GM23248 (cell line): ENCODE measurements at regions not wholly inside any gene's neighbourhood (a gene's known extent, or its start where the extent isn't known, plus 50 kb on each side); places are given as distances from the start of the nearest gene placed in this dataset.
"Not testable (repeated sequence)": the region's sequence is repeated elsewhere in the genome, so short reads cannot be mapped to it uniquely, and the experiment has no call there.

Source experiments
- DNase-seq: peaks from one replicate; pipeline ENCODE4 v3.0.0-alpha.2; 2015
- H2AFZ ChIP-seq: fragments of 200-600 bp; sonication (generic); 2 replicates; pipeline ENCODE4 v1.6.1; 2016; ENCODE audit warnings: antibody characterized with exemption
- H3F3A ChIP-seq: fragments of 200-600 bp; sonication (generic); 2 replicates; pipeline ENCODE4 v1.6.1; 2016; ENCODE audit warnings: mild to moderate bottlenecking, antibody characterized with exemption, mixed run types; ENCODE audit not compliant: insufficient read depth
- H3K27ac ChIP-seq: fragments of 200-600 bp; sonication (generic); 2 replicates; pipeline ENCODE4 v1.5.1; 2016; ENCODE audit warnings: mild to moderate bottlenecking
- H3K27me3 ChIP-seq: fragments of 200-600 bp; sonication (generic); replicated peaks from 2 replicates; pipeline ENCODE4 v1.6.1; 2016; ENCODE audit warnings: mild to moderate bottlenecking; ENCODE audit not compliant: insufficient read depth
- H3K36me3 ChIP-seq: fragments of 200-600 bp; sonication (generic); 2 replicates; pipeline ENCODE4 v1.6.1; 2016; ENCODE audit warnings: low read depth, mild to moderate bottlenecking
- H3K4me1 ChIP-seq: fragments of 200-600 bp; sonication (generic); 2 replicates; pipeline ENCODE4 v1.6.1; 2016; ENCODE audit warnings: mild to moderate bottlenecking; ENCODE audit not compliant: insufficient read depth
- H3K4me2 ChIP-seq: fragments of 200-600 bp; sonication (generic); one replicate; pipeline ENCODE4 v1.6.1; 2016; ENCODE audit warnings: mild to moderate bottlenecking; ENCODE audit not compliant: unreplicated experiment
- H3K4me3 ChIP-seq: fragments of 200-600 bp; sonication (generic); 2 replicates; pipeline ENCODE4 v1.5.1; 2016; ENCODE audit warnings: mild to moderate bottlenecking
- H3K79me2 ChIP-seq: fragments of 200-600 bp; sonication (generic); 2 replicates; pipeline ENCODE4 v1.6.1; 2016; ENCODE audit warnings: mild to moderate bottlenecking; ENCODE audit not compliant: insufficient read depth
- H3K9ac ChIP-seq: fragments of 200-600 bp; sonication (generic); 2 replicates; pipeline ENCODE4 v1.6.1; 2016; ENCODE audit warnings: mild to moderate bottlenecking
- H3K9me2 ChIP-seq: fragments of 200-600 bp; sonication (generic); 2 replicates; pipeline ENCODE4 v1.6.1; 2016; ENCODE audit warnings: mixed run types, mild to moderate bottlenecking, moderate library complexity; ENCODE audit not compliant: insufficient read depth
- H3K9me3 ChIP-seq: fragments of 200-600 bp; sonication (generic); one replicate; pipeline ENCODE4 v1.6.1; 2017; ENCODE audit warnings: low read depth
- H4K20me1 ChIP-seq: fragments of 200-600 bp; sonication (generic); 2 replicates; pipeline ENCODE4 v1.6.0; 2016; ENCODE audit not compliant: insufficient read depth
- EZH2 ChIP-seq: fragments of 200-600 bp; sonication (generic); IDR thresholded peaks from 2 replicates; pipeline ENCODE4 v1.6.1; 2018; ENCODE audit warnings: antibody characterized with exemption, mild to moderate bottlenecking; ENCODE audit not compliant: insufficient read depth, poor library complexity, severe bottlenecking
- EZH2phosphoT487 ChIP-seq: fragments of 200-600 bp; sonication (generic); IDR thresholded peaks from 2 replicates; pipeline ENCODE4 v1.6.1; 2018; ENCODE audit warnings: antibody characterized with exemption, moderate library complexity, mild to moderate bottlenecking, low read depth; ENCODE audit not compliant: insufficient read depth
- WGBS, 2 experiments: methylation state at CpG; one replicate each; pipeline ENCODE4 v1.1.6; 2015 to 2017; ENCODE audit warnings: low lambda C conversion rate in 2 of 2, low coverage in 1 of 2; ENCODE audit errors: missing lambda C conversion rate in 2 of 2; 5-methylcytosine and 5-hydroxymethylcytosine counted together
- in situ Hi-C: fragments of 300-500 bp; cut with MboI; formaldehyde crosslinking; loops from 2 replicates; pipeline ENCODE4 v1.15.0; 2020

GRCh38 chr4:169934794-169935429, 91.3 kb downstream of the MFAP3L start:
- no peak for DNase-seq
- no peaks in the 10 kb centered on the region for H3F3A ChIP-seq
- H3K9me3 ChIP-seq: no peaks in the 10 kb centered on the region
- H3K27ac ChIP-seq: no peak overlapping the region
- no peaks in the 10 kb centered on the region for H3K4me1 ChIP-seq
- H4K20me1 ChIP-seq: no peaks in the 10 kb centered on the region
- no peaks in the 10 kb centered on the region for H3K9me2 ChIP-seq
- H3K4me3 ChIP-seq: no peak overlapping the region
- H3K9ac ChIP-seq: no peak overlapping the region
- no peak for TF ChIP-seq EZH2
- TF ChIP-seq EZH2phosphoT487: no peak
- no peak overlapping the region for H2AFZ ChIP-seq
- H3K79me2 ChIP-seq: no peaks in the 10 kb centered on the region
- 29 to 40% methylated on average over 5 of the region's 5 CpGs for WGBS, 2 experiments
- in situ Hi-C loops: no loop called here
- no peaks in the 10 kb centered on the region for H3K36me3 ChIP-seq
- H3K4me2 ChIP-seq: no peak overlapping the region
- H3K27me3 ChIP-seq: no peaks in the 10 kb centered on the region

GRCh38 chr4:169933531-169933930, 92.7 kb downstream of the MFAP3L start:
- Histone ChIP-seq H3K36me3 (no peaks in the 10 kb centered on the region), H3K27ac (no peak overlapping the region), H3K4me2 (no peak overlapping the region), H3K9me3 (no peaks in the 10 kb centered on the region), H3K9ac (no peak overlapping the region), H4K20me1 (no peaks in the 10 kb centered on the region), H3K79me2 (no peaks in the 10 kb centered on the region), H3K4me3 (no peak overlapping the region), H3K4me1 (no peaks in the 10 kb centered on the region), H3K9me2 (no peaks in the 10 kb centered on the region), H3F3A (no peaks in the 10 kb centered on the region), H2AFZ (no peak overlapping the region), H3K27me3 (no peaks in the 10 kb centered on the region)
- TF ChIP-seq EZH2 (no peak), EZH2phosphoT487 (no peak)
- in situ Hi-C loops: no loop called here
- 22 to 27% methylated on average over 3 of the region's 3 CpGs for WGBS, 2 experiments
- DNase-seq: no peak

- no peak overlapping the region for H3K4me2 ChIP-seq
- no peak overlapping the region for H3K4me3 ChIP-seq
- no peak overlapping the region for H3K9ac ChIP-seq
- no peaks in the 10 kb centered on the region for H3K27me3 ChIP-seq
- in situ Hi-C loops: no loop called here
- H3F3A ChIP-seq: no peaks in the 10 kb centered on the region
- H4K20me1 ChIP-seq: no peaks in the 10 kb centered on the region
- no peaks in the 10 kb centered on the region for H3K79me2 ChIP-seq
- no peak for TF ChIP-seq EZH2
- H3K4me1 ChIP-seq: no peaks in the 10 kb centered on the region
- no peaks in the 10 kb centered on the region for H3K9me2 ChIP-seq
- DNase-seq: no peak
- H3K36me3 ChIP-seq: no peaks in the 10 kb centered on the region
- no peak overlapping the region for H3K27ac ChIP-seq
- 44 to 48% methylated on average over 3 of the region's 3 CpGs for WGBS, 2 experiments
- no peak overlapping the region for H2AFZ ChIP-seq
- no peaks in the 10 kb centered on the region for H3K9me3 ChIP-seq
These were observed 94.2 kb downstream of the MFAP3L start for GRCh38 chr4:169931964-169932363.

- in situ Hi-C loops, H3K9me2 ChIP-seq, H3K27ac ChIP-seq, H3K4me3 ChIP-seq, H3F3A ChIP-seq, H3K27me3 ChIP-seq, H3K9me3 ChIP-seq, H3K9ac ChIP-seq, H3K4me2 ChIP-seq, H3K79me2 ChIP-seq, DNase-seq, H2AFZ ChIP-seq, H3K36me3 ChIP-seq, H3K4me1 ChIP-seq, H4K20me1 ChIP-seq: not testable (repeated sequence)
- WGBS, 2 experiments: 3 to 22% methylated on average over 1 of the region's 1 CpG
These were observed 95.4 kb downstream of the MFAP3L start for GRCh38 chr4:169930755-169931154.

- H3K9ac ChIP-seq: no peak overlapping the region
These were observed 98.9 kb downstream of the MFAP3L start for GRCh38 chr4:169927280-169927679.

More at GRCh38 chr4:169927280-169927679, 98.9 kb downstream of the MFAP3L start:
- Histone ChIP-seq H3K4me2 (no peak overlapping the region), H3K27me3 (peaks cover 17% of the 10 kb centered on the region), H3K9me3 (no peaks in the 10 kb centered on the region), H3K79me2 (no peaks in the 10 kb centered on the region), H3F3A (no peaks in the 10 kb centered on the region), H3K4me1 (no peaks in the 10 kb centered on the region), H3K4me3 (no peak overlapping the region), H4K20me1 (no peaks in the 10 kb centered on the region), H3K36me3 (no peaks in the 10 kb centered on the region), H3K9me2 (no peaks in the 10 kb centered on the region), H3K27ac (no peak overlapping the region), H2AFZ (no peak overlapping the region)
- DNase-seq: no peak
- WGBS, 2 experiments: 19 to 23% methylated on average over 4 of the region's 4 CpGs
- TF ChIP-seq EZH2: no peak
- TF ChIP-seq EZH2phosphoT487: no peak
- in situ Hi-C loops: no loop called here
